GM23338 (cell line): ENCODE measurements at regions not wholly inside any gene's neighbourhood (a gene's known extent, or its start where the extent isn't known, plus 50 kb on each side); places are given as distances from the start of the nearest gene placed in this dataset.
A peak's percentile ranks its signal among the peaks of the same experiment; 100 is the strongest.

Experiments used
- ATAC-seq: fragments of 200-7000 bp; cut with Tn5 transposase; 3 replicates; pipeline ENCODE4 v1.9.1; 2020
- DNase-seq: peaks from one replicate; pipeline ENCODE4 v3.0.0-alpha.2; 2015; ENCODE audit warnings: low spot score
- H2AFZ ChIP-seq: fragments of 200-600 bp; sonication (generic); 2 replicates; pipeline ENCODE4 v1.8.0; 2016; ENCODE audit warnings: antibody characterized with exemption, mild to moderate bottlenecking, moderate library complexity
- H3F3A ChIP-seq: fragments of 200-600 bp; sonication (generic); replicated peaks from 2 replicates; pipeline ENCODE4 v1.8.0; 2017; ENCODE audit warnings: antibody characterized with exemption, mixed run types, low read depth
- H3K27ac ChIP-seq: fragments of 200-600 bp; sonication (generic); 2 replicates; pipeline ENCODE4 v1.6.1; 2016; ENCODE audit warnings: low read depth
- H3K27me3 ChIP-seq: fragments of 200-600 bp; sonication (generic); 2 replicates; pipeline ENCODE4 v1.8.0; 2016; ENCODE audit warnings: mild to moderate bottlenecking, mixed run types, moderate library complexity; ENCODE audit not compliant: insufficient read depth
- H3K36me3 ChIP-seq: fragments of 200-600 bp; sonication (generic); 2 replicates; pipeline ENCODE4 v1.8.0; 2016; ENCODE audit warnings: mild to moderate bottlenecking; ENCODE audit not compliant: insufficient read depth
- H3K4me1 ChIP-seq: fragments of 200-600 bp; sonication (generic); 2 replicates; pipeline ENCODE4 v1.8.0; 2016; ENCODE audit warnings: mild to moderate bottlenecking, moderate library complexity; ENCODE audit not compliant: insufficient read depth
- H3K4me2 ChIP-seq: fragments of 200-600 bp; sonication (generic); 2 replicates; pipeline ENCODE4 v1.7.1; 2017; ENCODE audit warnings: mixed run types
- H3K4me3 ChIP-seq: fragments of 200-600 bp; sonication (generic); 2 replicates; pipeline ENCODE4 v1.6.1; 2016; ENCODE audit warnings: mixed run types
- H3K79me2 ChIP-seq: fragments of 200-600 bp; sonication (generic); replicated peaks from 2 replicates; pipeline ENCODE4 v1.8.0; 2017; ENCODE audit warnings: mild to moderate bottlenecking; ENCODE audit not compliant: insufficient read depth
- H3K9me2 ChIP-seq: fragments of 200-600 bp; sonication (generic); 2 replicates; pipeline ENCODE4 v1.8.0; 2017; ENCODE audit not compliant: insufficient read depth
- H4K20me1 ChIP-seq: fragments of 200-600 bp; sonication (generic); replicated peaks from 2 replicates; pipeline ENCODE4 v1.8.0; 2017; ENCODE audit warnings: mild to moderate bottlenecking; ENCODE audit not compliant: insufficient read depth
- H3K27ac Mint-ChIP-seq: 2 replicates; pipeline ENCODE4 v1.8.0; 2020; ENCODE audit warnings: inconsistent platforms, mild to moderate bottlenecking, moderate library complexity, mixed read lengths
- H3K27me3 Mint-ChIP-seq: 3 replicates; pipeline ENCODE4 v1.8.0; 2022; ENCODE audit warnings: low read depth, mild to moderate bottlenecking, moderate library complexity, mixed read lengths, inconsistent platforms; ENCODE audit not compliant: insufficient read depth, poor library complexity
- H3K36me3 Mint-ChIP-seq: 3 replicates; pipeline ENCODE4 v1.8.0; 2021; ENCODE audit warnings: low read depth, mild to moderate bottlenecking, inconsistent platforms, moderate library complexity, mixed read lengths
- H3K4me1 Mint-ChIP-seq: 3 replicates; pipeline ENCODE4 v1.8.0; 2020; ENCODE audit warnings: mild to moderate bottlenecking, inconsistent platforms, mixed read lengths
- H3K4me3 Mint-ChIP-seq: 3 replicates; pipeline ENCODE4 v1.8.0; 2021; ENCODE audit warnings: moderate library complexity, mild to moderate bottlenecking, inconsistent platforms, mixed read lengths
- H3K9me3 Mint-ChIP-seq: 3 replicates; pipeline ENCODE4 v1.8.0; 2020; ENCODE audit warnings: moderate library complexity, mild to moderate bottlenecking, inconsistent platforms, mixed read lengths
- CREB1 ChIP-seq: fragments of 250-450 bp; sonication (Bioruptor Pico); IDR thresholded peaks from 2 replicates; pipeline ENCODE4 v1.5.0; 2020; ENCODE audit warnings: low read depth, mild to moderate bottlenecking, moderate library complexity
- EZH2 ChIP-seq: fragments of 200-600 bp; sonication (generic); IDR thresholded peaks from one replicate; pipeline ENCODE4 v1.8.0; 2017; ENCODE audit warnings: antibody characterized with exemption, mild to moderate bottlenecking, low read depth; ENCODE audit not compliant: unreplicated experiment
- EZH2phosphoT487 ChIP-seq: fragments of 200-600 bp; sonication (generic); IDR thresholded peaks from one replicate; pipeline ENCODE4 v1.8.1; 2018; ENCODE audit warnings: antibody characterized with exemption; ENCODE audit not compliant: unreplicated experiment
- JUNB ChIP-seq: IDR thresholded peaks from one replicate; pipeline ENCODE4 v1.6.1; 2016; ENCODE audit warnings: antibody characterized with exemption; ENCODE audit not compliant: unreplicated experiment
- STAT1 ChIP-seq: IDR thresholded peaks from one replicate; pipeline ENCODE4 v1.6.1; 2016; ENCODE audit warnings: antibody characterized with exemption; ENCODE audit not compliant: unreplicated experiment
- ZNF114 ChIP-seq: fragments of 250-450 bp; sonication (Bioruptor Pico); IDR thresholded peaks from 2 replicates; pipeline ENCODE4 v1.5.0; 2020; ENCODE audit warnings: mild to moderate bottlenecking, moderate library complexity
- ZNF331 ChIP-seq: fragments of 250-450 bp; sonication (Bioruptor Pico); IDR thresholded peaks from 2 replicates; pipeline ENCODE4 v1.5.0; 2020; ENCODE audit warnings: low read depth, mild to moderate bottlenecking, moderate library complexity
- TF ChIP-seq, protein P1 (sequence below), 2 experiments: fragments of 200-600 bp in 1 of 2; sonication (generic) in 1 of 2; conservative IDR thresholded peaks; 2 replicates each; pipeline versions ENCODE4 v1.5.1 to v1.6.1; 2016 to 2017; ENCODE audit warnings: antibody characterized with exemption in 2 of 2, low read depth in 2 of 2, mild to moderate bottlenecking in 2 of 2, moderate library complexity in 1 of 2

DNA sequence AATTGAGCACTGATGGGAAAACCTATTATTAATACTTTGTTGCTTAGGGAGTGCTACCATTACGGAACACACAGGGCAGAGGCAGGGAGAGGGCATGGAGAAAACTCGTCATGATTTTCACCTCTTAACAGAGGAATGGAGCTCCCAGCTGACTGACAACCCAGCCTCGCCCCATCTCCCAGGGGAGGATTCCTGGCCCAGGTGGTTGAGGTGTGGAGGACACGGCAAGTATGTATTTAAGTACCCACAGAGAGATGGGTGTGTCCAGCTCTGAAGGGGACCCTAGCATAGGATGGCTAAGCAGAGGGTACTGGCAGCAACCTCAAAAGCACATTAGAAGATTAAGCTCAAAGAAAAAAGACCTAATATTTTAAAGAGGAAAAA is 261.9 kb upstream of the MOCS1 start:
- Histone ChIP-seq H3K9me2 (peaks cover 3% of the 10 kb centered on the region; the same call in 1 of the 2 replicates), H3K27me3 (no peaks in the 10 kb centered on the region), H3K36me3 (no peaks in the 10 kb centered on the region), H3F3A (no peaks in the 10 kb centered on the region), H3K27ac (no peak overlapping the region), H3K4me3 (no peak overlapping the region), H3K4me2 (no peak overlapping the region), H3K79me2 (no peaks in the 10 kb centered on the region), H3K4me1 (no peaks in the 10 kb centered on the region), H4K20me1 (no peaks in the 10 kb centered on the region), H2AFZ (no peak overlapping the region; the same call in 1 of the 2 replicates)
- H3K4me3 Mint-ChIP-seq = no peak overlapping the region
- H3K27ac Mint-ChIP-seq = no peak overlapping the region
- TF ChIP-seq, protein P1, sequence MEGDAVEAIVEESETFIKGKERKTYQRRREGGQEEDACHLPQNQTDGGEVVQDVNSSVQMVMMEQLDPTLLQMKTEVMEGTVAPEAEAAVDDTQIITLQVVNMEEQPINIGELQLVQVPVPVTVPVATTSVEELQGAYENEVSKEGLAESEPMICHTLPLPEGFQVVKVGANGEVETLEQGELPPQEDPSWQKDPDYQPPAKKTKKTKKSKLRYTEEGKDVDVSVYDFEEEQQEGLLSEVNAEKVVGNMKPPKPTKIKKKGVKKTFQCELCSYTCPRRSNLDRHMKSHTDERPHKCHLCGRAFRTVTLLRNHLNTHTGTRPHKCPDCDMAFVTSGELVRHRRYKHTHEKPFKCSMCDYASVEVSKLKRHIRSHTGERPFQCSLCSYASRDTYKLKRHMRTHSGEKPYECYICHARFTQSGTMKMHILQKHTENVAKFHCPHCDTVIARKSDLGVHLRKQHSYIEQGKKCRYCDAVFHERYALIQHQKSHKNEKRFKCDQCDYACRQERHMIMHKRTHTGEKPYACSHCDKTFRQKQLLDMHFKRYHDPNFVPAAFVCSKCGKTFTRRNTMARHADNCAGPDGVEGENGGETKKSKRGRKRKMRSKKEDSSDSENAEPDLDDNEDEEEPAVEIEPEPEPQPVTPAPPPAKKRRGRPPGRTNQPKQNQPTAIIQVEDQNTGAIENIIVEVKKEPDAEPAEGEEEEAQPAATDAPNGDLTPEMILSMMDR (conservative IDR thresholded peaks at IDR 0.05; ENCODE audit: low read depth in 2 of 2) = no peak
- TF ChIP-seq EZH2 (no peak), ZNF114 (CRISPR knock-in tag) (no peak), EZH2phosphoT487 (no peak)
- 0 out of 3 replicates have a peak, but pooled peaks cover under 1% of the 10 kb centered on the region for H3K36me3 Mint-ChIP-seq
- no peak for DNase-seq
- H3K27me3 Mint-ChIP-seq = peaks cover 5% of the 10 kb centered on the region
- peaks cover 5% of the 10 kb centered on the region; the same call in 2 of the 3 replicates for H3K9me3 Mint-ChIP-seq
- H3K4me1 Mint-ChIP-seq = no peaks in the 10 kb centered on the region
- no peak for ATAC-seq

DNA sequence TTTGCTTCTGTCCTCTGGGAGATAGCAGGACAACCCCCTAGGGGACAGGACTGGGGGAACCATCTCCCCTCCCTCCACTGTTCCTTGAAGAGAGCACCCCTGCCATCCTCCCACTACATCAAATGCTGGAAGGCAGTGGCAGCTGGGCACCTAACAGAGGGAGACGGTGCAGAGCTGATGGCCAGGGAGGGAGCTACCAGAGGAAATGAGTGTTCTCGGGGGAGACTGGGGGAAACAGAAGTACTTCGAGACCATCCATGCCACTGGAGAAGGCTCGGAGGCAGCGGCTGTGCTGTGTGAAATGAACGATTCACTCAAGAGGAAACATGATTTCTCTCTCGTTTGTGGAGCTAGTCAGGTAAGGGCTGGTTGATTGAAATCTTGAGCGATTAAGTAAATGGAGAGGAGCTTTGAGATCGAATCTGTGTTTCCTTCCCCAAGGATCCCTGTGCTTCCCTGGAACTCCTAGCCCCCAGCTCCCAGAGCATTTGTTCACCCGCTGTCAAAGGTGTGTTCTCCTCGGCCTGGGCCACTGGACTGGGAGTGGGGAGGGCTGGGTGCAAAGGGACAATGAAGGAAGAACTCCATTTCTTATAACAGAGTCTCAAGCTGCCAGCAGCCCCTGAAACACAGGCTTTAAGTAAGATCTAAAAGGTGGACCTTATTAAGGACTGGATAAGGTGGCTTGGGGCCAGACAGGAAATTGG is 261.3 kb upstream of the MOCS1 start:
- no peak overlapping the region for H3K4me2 ChIP-seq
- H3K4me3 Mint-ChIP-seq = no peak overlapping the region
- H3F3A ChIP-seq = no peaks in the 10 kb centered on the region
- no peaks in the 10 kb centered on the region for H3K36me3 Mint-ChIP-seq
- H3K9me2 ChIP-seq = peaks cover 3% of the 10 kb centered on the region; the same call in 1 of the 2 replicates
- TF ChIP-seq, protein P1 (conservative IDR thresholded peaks at IDR 0.05; ENCODE audit: low read depth in 2 of 2) = no peak
- no peak for TF ChIP-seq JUNB
- TF ChIP-seq ZNF331 (CRISPR knock-in tag) = no peak
- TF ChIP-seq CREB1 = no peak
- TF ChIP-seq STAT1 = no peak
- no peaks in the 10 kb centered on the region for H3K4me1 Mint-ChIP-seq
- no peaks in the 10 kb centered on the region for H4K20me1 ChIP-seq
- 0 out of 2 replicates have a peak overlapping the region, but pooled peaks have one; percentile 50 for H3K27ac Mint-ChIP-seq
- H3K4me1 ChIP-seq = no peaks in the 10 kb centered on the region
- H3K79me2 ChIP-seq = no peaks in the 10 kb centered on the region
- H3K27me3 ChIP-seq = no peaks in the 10 kb centered on the region
- DNase-seq (no peak), ATAC-seq (no peak)
- H3K9me3 Mint-ChIP-seq = no peaks in the 10 kb centered on the region
- peaks cover 5% of the 10 kb centered on the region for H3K27me3 Mint-ChIP-seq
- H3K36me3 ChIP-seq = no peaks in the 10 kb centered on the region
- H2AFZ ChIP-seq = peak overlapping the region; percentile 52; the same call in 1 of the 2 replicates
- no peak overlapping the region for H3K27ac ChIP-seq
- no peak overlapping the region for H3K4me3 ChIP-seq
